Stimulated activated naive CD8-positive, alpha-beta T cell treated with anti-CD3 and anti-CD28 coated beads, Interleukin-15, amount 100 ng/mL, for 72 hours (primary cell): ENCODE measurements at regions not wholly inside any gene's neighbourhood (a gene's known extent, or its start where the extent isn't known, plus 50 kb on each side); places are given as distances from the start of the nearest gene placed in this dataset.

ENCODE experiments used
- ATAC-seq: fragments of 150-1000 bp; cut with Tn5 transposase; 2 replicates; pipeline ENCODE4 v1.10.0; 2021; ENCODE audit warnings: mild to moderate bottlenecking, moderate library complexity
- DNase-seq, 2 donors: peaks; one replicate each; pipeline ENCODE4 v3.0.0; 2021 to 2022
- H3K27ac Mint-ChIP-seq, 2 donors: one replicate each; pipeline ENCODE4 v1.8.0; 2022; ENCODE audit warnings: mild to moderate bottlenecking in 2 of 2, mixed read lengths in 2 of 2, moderate library complexity in 2 of 2
- H3K27me3 Mint-ChIP-seq: one replicate; pipeline ENCODE4 v1.8.0; 2022; ENCODE audit warnings: mixed read lengths
- H3K4me1 Mint-ChIP-seq: one replicate; pipeline ENCODE4 v1.8.0; 2022; ENCODE audit warnings: mild to moderate bottlenecking, mixed read lengths
- H3K4me3 Mint-ChIP-seq, 2 donors: one replicate each; pipeline ENCODE4 v1.8.0; 2022; ENCODE audit warnings: mild to moderate bottlenecking in 2 of 2, mixed read lengths in 2 of 2, moderate library complexity in 1 of 2
- H3K9me3 Mint-ChIP-seq, 2 donors: one replicate each; pipeline ENCODE4 v1.8.0; 2022; ENCODE audit warnings: mixed read lengths in 2 of 2

GRCh38 chr9:107390778-107391177 is 98.8 kb downstream of the KLF4 start:
- ATAC-seq (no peak), DNase-seq (no peak)
- Mint-ChIP-seq H3K9me3 (no peaks in the 10 kb centered on the region), H3K27ac (no peak overlapping the region), H3K4me1 (no peaks in the 10 kb centered on the region), H3K4me3 (no peak overlapping the region), H3K27me3 (no peaks in the 10 kb centered on the region)

GRCh38 chr9:107390279-107390678 is 99.3 kb downstream of the KLF4 start:
- no peaks in the 10 kb centered on the region for H3K4me1 Mint-ChIP-seq
- ATAC-seq (no peak), DNase-seq (no peak)
- H3K4me3 Mint-ChIP-seq = no peak overlapping the region
- H3K27me3 Mint-ChIP-seq = no peaks in the 10 kb centered on the region
- no peaks in the 10 kb centered on the region for H3K9me3 Mint-ChIP-seq
- no peak overlapping the region for H3K27ac Mint-ChIP-seq

GRCh38 chr9:107389617-107390071 is 99.9 kb downstream of the KLF4 start:
- no peaks in the 10 kb centered on the region for H3K4me1 Mint-ChIP-seq
- no peaks in the 10 kb centered on the region for H3K27me3 Mint-ChIP-seq
- H3K27ac Mint-ChIP-seq = no peak overlapping the region
- ATAC-seq (no peak), DNase-seq (no peak)
- no peaks in the 10 kb centered on the region for H3K9me3 Mint-ChIP-seq
- no peak overlapping the region for H3K4me3 Mint-ChIP-seq

- Mint-ChIP-seq H3K4me1 (no peaks in the 10 kb centered on the region), H3K27ac (no peak overlapping the region), H3K9me3 (no peaks in the 10 kb centered on the region), H3K27me3 (peaks cover 4% of the 10 kb centered on the region), H3K4me3 (no peak overlapping the region)
- ATAC-seq (no peak), DNase-seq (no peak)
Measured at GRCh38 chr9:107388890-107389289, 100.7 kb downstream of the KLF4 start.

GRCh38 chr9:107387409-107387808 is 102.2 kb downstream of the KLF4 start:
- Mint-ChIP-seq H3K9me3 (no peaks in the 10 kb centered on the region), H3K4me1 (no peaks in the 10 kb centered on the region), H3K4me3 (no peak overlapping the region), H3K27me3 (peaks cover 5% of the 10 kb centered on the region), H3K27ac (no peak overlapping the region)
- DNase-seq = no peak
- no peak for ATAC-seq

GRCh38 chr9:107386396-107386795 is 103.2 kb downstream of the KLF4 start:
- no peak for ATAC-seq
- peaks cover 5% of the 10 kb centered on the region for H3K27me3 Mint-ChIP-seq
- no peaks in the 10 kb centered on the region for H3K4me1 Mint-ChIP-seq
- DNase-seq = no peak
- no peak overlapping the region for H3K27ac Mint-ChIP-seq
- no peaks in the 10 kb centered on the region for H3K9me3 Mint-ChIP-seq
- H3K4me3 Mint-ChIP-seq = no peak overlapping the region
